Muscle layer of duodenum (tissue), 2 donors: ENCODE measurements at regions not wholly inside any gene's neighbourhood (a gene's known extent, or its start where the extent isn't known, plus 50 kb on each side); places are given as distances from the start of the nearest gene placed in this dataset.

Source experiments
- H3K27ac ChIP-seq: one replicate; pipeline ENCODE4 v1.7.0; 2013; ENCODE audit warnings: mild to moderate bottlenecking, low read length
- H3K27me3 ChIP-seq: one replicate; pipeline ENCODE4 v1.7.0; 2013; ENCODE audit warnings: low read depth, mild to moderate bottlenecking, control low read depth, low read length
- H3K36me3 ChIP-seq, 2 donors: one replicate each; pipeline ENCODE4 v1.7.0; 2013; ENCODE audit warnings: low read length in 2 of 2, control low read depth in 1 of 2, mild to moderate bottlenecking in 1 of 2; ENCODE audit not compliant: insufficient read depth in 2 of 2, control insufficient read depth in 1 of 2
- H3K4me1 ChIP-seq, 2 donors: one replicate each; pipeline ENCODE4 v1.7.0; 2013; ENCODE audit warnings: low read length in 2 of 2, mild to moderate bottlenecking in 2 of 2, control low read depth in 1 of 2, moderate library complexity in 1 of 2; ENCODE audit not compliant: insufficient read depth in 2 of 2, control insufficient read depth in 1 of 2
- H3K4me3 ChIP-seq, 2 donors: one replicate each; pipeline ENCODE4 v1.7.0; 2013; ENCODE audit warnings: low read length in 2 of 2, low read depth in 1 of 2, mild to moderate bottlenecking in 1 of 2
- H3K9me3 ChIP-seq, 2 donors: one replicate each; pipeline ENCODE4 v1.7.0; 2013; ENCODE audit warnings: low read length in 2 of 2, control low read depth in 1 of 2, mild to moderate bottlenecking in 1 of 2; ENCODE audit not compliant: control insufficient read depth in 1 of 2
- donor health status: healthy.

- H3K27ac ChIP-seq = no peak overlapping the region
- H3K4me1 ChIP-seq = peaks cover 0 to 21% of the 10 kb centered on the region in 2 donors
- H3K4me3 ChIP-seq = no peak overlapping the region
- H3K36me3 ChIP-seq = no peaks in the 10 kb centered on the region
- H3K9me3 ChIP-seq = no peaks in the 10 kb centered on the region
- no peaks in the 10 kb centered on the region for H3K27me3 ChIP-seq
These were observed 385.8 kb upstream of the ZNF507 start for GRCh38 chr19:31959527-31960018.

- Histone ChIP-seq H3K4me3 (no peak overlapping the region), H3K9me3 (no peaks in the 10 kb centered on the region), H3K27ac (no peak overlapping the region), H3K27me3 (no peaks in the 10 kb centered on the region), H3K36me3 (no peaks in the 10 kb centered on the region), H3K4me1 (peaks cover 0 to 21% of the 10 kb centered on the region in 2 donors)
These were observed 384.9 kb upstream of the ZNF507 start for GRCh38 chr19:31960474-31960873.

GRCh38 chr19:31961191-31961590 is 384.2 kb upstream of the ZNF507 start:
- H3K27me3 ChIP-seq = no peaks in the 10 kb centered on the region
- peaks cover 0 to 21% of the 10 kb centered on the region in 2 donors for H3K4me1 ChIP-seq
- H3K27ac ChIP-seq = no peak overlapping the region
- H3K9me3 ChIP-seq = no peaks in the 10 kb centered on the region
- H3K36me3 ChIP-seq = no peaks in the 10 kb centered on the region
- H3K4me3 ChIP-seq = no peak overlapping the region

- Histone ChIP-seq H3K27me3 (no peaks in the 10 kb centered on the region), H3K36me3 (no peaks in the 10 kb centered on the region), H3K27ac (no peak overlapping the region), H3K4me1 (peaks cover 0 to 21% of the 10 kb centered on the region in 2 donors), H3K9me3 (no peaks in the 10 kb centered on the region), H3K4me3 (no peak overlapping the region)
These were observed 383.7 kb upstream of the ZNF507 start for GRCh38 chr19:31961667-31962066.

GRCh38 chr19:31962561-31962996 is 382.8 kb upstream of the ZNF507 start:
- no peak overlapping the region for H3K4me3 ChIP-seq
- H3K36me3 ChIP-seq = no peaks in the 10 kb centered on the region
- H3K9me3 ChIP-seq = no peaks in the 10 kb centered on the region
- H3K4me1 ChIP-seq = peaks cover 0 to 21% of the 10 kb centered on the region in 2 donors
- no peaks in the 10 kb centered on the region for H3K27me3 ChIP-seq
- no peak overlapping the region for H3K27ac ChIP-seq

GRCh38 chr19:31963746-31964145 is 381.7 kb upstream of the ZNF507 start:
- Histone ChIP-seq H3K4me1 (peaks cover 0 to 23% of the 10 kb centered on the region in 2 donors), H3K9me3 (no peaks in the 10 kb centered on the region), H3K27ac (no peak overlapping the region), H3K36me3 (no peaks in the 10 kb centered on the region), H3K4me3 (no peak overlapping the region), H3K27me3 (no peaks in the 10 kb centered on the region)

- no peak overlapping the region for H3K27ac ChIP-seq
These were observed 376.4 kb upstream of the ZNF507 start for GRCh38 chr19:31969016-31969415.

GRCh38 chr19:31970027-31970461 is 375.4 kb upstream of the ZNF507 start:
- Histone ChIP-seq H3K27me3 (no peaks in the 10 kb centered on the region), H3K4me3 (no peak overlapping the region), H3K9me3 (no peaks in the 10 kb centered on the region), H3K4me1 (peaks cover 0 to 17% of the 10 kb centered on the region in 2 donors), H3K36me3 (no peaks in the 10 kb centered on the region), H3K27ac (no peak overlapping the region)

More at GRCh38 chr19:31969016-31969415, 376.4 kb upstream of the ZNF507 start:
- no peaks in the 10 kb centered on the region for H3K36me3 ChIP-seq
- peaks cover 0 to 17% of the 10 kb centered on the region in 2 donors for H3K4me1 ChIP-seq
- H3K4me3 ChIP-seq = no peak overlapping the region
- H3K27me3 ChIP-seq = no peaks in the 10 kb centered on the region
- H3K9me3 ChIP-seq = no peaks in the 10 kb centered on the region

GRCh38 chr19:31974290-31974689 is 371.1 kb upstream of the ZNF507 start:
- H3K4me3 ChIP-seq = no peak overlapping the region
- no peaks in the 10 kb centered on the region for H3K9me3 ChIP-seq
- H3K4me1 ChIP-seq = peaks cover 0 to 9% of the 10 kb centered on the region in 2 donors
- no peak overlapping the region for H3K27ac ChIP-seq
- no peaks in the 10 kb centered on the region for H3K27me3 ChIP-seq
- no peaks in the 10 kb centered on the region for H3K36me3 ChIP-seq

- Histone ChIP-seq H3K4me1 (peaks cover 0 to 2% of the 10 kb centered on the region in 2 donors), H3K36me3 (no peaks in the 10 kb centered on the region), H3K9me3 (no peaks in the 10 kb centered on the region), H3K27ac (no peak overlapping the region), H3K4me3 (no peak overlapping the region), H3K27me3 (no peaks in the 10 kb centered on the region)
These were observed 370.5 kb upstream of the ZNF507 start for GRCh38 chr19:31974941-31975340.

- no peaks in the 10 kb centered on the region for H3K36me3 ChIP-seq
- H3K27ac ChIP-seq = no peak overlapping the region
- no peaks in the 10 kb centered on the region for H3K9me3 ChIP-seq
- H3K4me1 ChIP-seq = no peaks in the 10 kb centered on the region
- no peaks in the 10 kb centered on the region for H3K27me3 ChIP-seq
- no peak overlapping the region for H3K4me3 ChIP-seq
These were observed 369.9 kb upstream of the ZNF507 start for GRCh38 chr19:31975461-31975860.
